CD4-positive, alpha-beta T cell treated with Interleukin-17A for 1 hour (primary cell): ENCODE measurements at regions not wholly inside any gene's neighbourhood (a gene's known extent, or its start where the extent isn't known, plus 50 kb on each side); places are given as distances from the start of the nearest gene placed in this dataset.

ENCODE experiments used
- DNase-seq: peaks from one replicate; pipeline ENCODE4 v3.0.0-alpha.2; 2020

GRCh38 chr9:126154869-126155268 lies 171.8 kb upstream of the MVB12B start:
- DNase-seq, result no peak

DNA sequence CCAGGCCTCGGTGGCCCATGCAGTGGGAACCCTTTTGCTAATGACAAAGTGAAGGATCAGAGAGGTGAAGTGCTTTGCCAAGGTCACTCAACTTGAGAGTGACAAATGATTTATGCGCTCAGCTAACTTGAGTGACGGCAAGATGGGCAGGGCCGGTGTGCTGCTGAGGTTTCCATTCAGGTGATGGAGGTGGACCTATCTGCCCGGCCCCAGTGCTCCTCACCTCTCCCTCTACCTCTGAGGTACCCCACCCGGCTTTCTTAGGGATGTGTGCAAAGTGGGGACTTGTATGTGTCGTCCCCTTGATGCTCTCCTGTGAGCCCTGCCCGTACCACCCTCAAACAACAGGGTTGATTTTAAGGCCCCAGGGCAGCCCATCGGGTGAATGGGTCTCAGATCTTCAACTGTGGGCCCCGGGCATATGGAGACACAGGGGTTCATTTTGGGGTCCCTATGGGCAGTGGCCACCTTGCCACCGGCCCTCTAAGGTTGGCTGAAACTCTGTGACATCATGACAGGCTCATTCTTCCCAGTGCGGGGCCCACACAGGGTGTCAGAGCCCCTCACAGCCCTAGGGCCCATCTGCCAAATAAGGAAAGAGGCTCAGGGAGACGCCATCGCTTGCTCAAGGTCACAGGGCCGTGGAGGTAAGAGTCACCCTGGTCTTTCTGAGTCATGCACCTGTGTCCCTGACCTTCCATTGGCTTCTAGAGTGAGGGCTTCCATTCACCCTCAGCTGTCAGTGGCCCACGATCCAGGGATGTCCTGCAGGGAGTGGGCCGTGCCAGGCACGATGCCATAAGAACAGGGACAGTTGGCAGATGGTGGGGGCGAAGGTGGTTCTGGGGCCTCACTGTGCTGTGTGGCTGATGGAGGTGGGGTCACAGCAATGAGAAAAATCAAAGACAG lies 170.6 kb upstream of the MVB12B start:
- no peak for DNase-seq

- DNase-seq, result no peak
These were observed 169.7 kb upstream of the MVB12B start for GRCh38 chr9:126156898-126157297.

- DNase-seq, result no peak
These were observed 169.2 kb upstream of the MVB12B start for GRCh38 chr9:126157423-126157822.

DNA sequence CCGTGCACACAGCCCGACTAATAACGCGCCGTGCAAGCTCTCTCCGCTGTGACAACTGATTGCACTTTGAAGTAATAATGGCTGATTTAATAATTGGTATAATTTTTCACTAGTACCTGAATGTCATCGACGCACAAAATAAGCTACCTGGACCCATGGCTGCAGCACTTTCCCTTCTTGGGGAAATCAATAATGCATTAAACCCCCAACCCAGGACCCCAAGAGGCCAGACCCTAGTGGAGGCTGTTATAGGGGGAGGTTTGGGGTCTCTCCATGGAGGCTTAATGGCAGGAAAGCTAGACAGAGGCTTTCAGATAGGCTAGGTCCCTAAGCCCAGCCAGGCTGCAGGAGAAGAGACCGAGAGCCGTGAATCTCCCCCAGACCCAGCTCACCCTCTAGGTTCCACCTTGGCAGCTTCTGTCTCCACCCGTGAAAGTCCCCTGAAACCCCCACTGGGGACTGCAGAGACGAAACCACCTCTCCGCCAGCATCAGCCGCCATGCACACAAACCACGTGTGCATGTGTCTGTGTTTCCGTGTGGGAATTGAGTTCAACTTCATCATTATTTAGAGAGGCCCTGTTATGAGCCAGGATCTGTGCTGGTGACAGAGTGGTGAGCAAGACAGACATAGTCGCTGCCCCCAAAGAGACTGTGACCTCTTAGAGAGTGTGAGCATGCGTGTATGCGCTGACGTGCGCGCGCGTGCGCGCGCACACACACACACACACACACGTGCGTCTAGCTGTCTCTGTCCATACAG lies 168.6 kb upstream of the MVB12B start:
- DNase-seq, result no peak

- DNase-seq, result no peak
These were observed 167.8 kb upstream of the MVB12B start for GRCh38 chr9:126158588-126159429.

- DNase-seq, result no peak
These were observed 167.1 kb upstream of the MVB12B start for GRCh38 chr9:126159430-126160060.

DNA sequence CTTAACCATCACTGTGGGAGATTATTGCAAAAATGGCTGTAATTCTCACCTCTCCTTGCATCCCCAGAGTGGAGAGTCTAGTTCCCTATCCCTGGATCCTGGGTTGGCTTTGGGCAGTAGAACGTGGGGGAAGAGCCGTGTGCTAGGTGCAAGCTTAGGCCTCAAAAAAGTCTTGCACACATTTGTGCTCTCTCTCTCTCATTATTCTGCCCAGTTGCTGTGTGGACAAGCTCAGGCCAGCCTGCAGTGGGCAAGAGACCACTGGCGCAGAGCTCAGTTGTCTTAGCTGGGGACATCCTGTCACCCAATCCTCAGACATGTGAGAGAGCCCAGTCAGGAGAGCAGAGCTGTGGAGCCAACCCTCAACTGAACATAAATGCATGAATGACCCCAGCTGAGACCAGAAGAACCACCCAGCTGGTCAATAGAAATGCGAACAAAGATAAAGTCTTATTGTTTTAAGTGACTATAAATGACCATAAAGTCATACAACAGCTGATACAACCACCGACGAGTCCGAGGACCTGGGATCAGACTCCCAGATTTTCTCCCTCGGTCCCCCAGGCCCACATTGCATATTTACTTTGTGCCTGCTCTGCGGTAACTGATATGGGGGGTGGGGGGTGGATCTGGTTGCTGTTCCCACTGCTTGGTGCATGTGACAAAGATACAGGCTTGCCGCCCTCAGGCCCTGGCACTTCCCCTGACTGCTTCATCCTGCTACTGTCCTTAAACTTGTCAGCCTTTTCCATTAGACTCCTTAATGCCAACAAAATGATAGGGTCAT lies 166.4 kb upstream of the MVB12B start:
- DNase-seq, result no peak

DNA sequence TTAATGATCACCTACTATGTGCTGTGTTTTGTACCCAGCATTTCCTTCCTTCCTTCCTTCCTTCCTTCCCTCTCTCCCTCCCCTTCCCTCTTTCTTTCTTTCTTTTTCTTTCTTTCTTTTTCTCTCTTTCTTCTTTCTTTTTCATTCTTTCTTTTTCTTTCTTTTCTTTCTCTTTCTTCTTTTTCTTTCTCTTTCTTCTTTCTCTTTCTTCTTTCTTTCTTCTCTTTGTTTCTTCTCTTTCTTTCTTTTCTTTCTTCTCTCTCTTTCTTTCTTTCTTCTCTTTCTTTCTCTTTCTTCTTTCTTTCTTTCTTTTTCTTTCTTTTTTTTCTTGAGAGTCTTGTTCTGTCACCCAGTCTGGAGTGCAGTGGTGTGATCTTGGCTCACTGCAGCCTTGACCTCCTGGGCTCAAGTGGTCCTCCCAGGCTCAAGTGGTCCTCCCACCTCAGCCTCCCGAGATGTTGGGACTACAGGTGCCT lies 165.7 kb upstream of the MVB12B start:
- no peak for DNase-seq

DNA sequence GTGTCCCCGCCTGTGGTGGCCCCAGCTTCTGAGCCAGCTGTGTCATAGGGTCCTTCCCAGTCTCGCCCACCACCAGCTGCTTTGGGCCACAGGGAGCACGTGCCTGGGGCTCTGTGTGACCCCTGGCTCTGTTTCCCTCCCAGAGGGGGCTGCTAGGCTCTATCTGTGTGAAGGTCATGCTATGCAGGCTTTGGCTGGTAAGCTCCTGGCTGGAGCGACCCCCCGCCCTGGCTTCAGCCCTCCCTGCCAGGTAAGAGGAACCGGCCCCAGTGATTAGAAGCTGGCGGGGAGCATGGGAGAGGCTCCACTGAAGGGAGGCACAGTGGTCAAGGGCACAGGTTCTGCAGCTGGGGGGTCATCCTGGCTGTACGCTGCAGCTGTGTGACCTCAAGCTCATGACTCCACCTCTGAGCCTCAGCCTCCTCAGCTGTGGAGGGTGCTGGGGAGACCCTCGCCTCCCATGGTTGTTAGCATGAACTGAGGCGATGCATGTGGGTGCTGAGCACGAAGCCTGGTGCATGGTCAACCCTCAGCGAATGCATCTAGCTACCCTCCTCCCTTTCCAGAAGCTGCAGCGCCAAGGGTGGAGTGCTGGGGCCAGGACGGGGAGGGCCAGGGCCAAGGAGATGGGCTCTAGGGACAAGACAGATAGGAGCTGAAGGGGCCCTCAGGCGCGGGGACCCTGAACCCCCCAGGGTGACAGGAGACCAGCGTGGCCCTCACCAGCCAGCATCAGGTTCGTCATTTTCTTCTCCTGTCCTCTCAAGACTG lies 163.8 kb upstream of the MVB12B start:
- no peak for DNase-seq

GRCh38 chr9:126164796-126165525 lies 161.7 kb upstream of the MVB12B start:
- DNase-seq, result no peak

- DNase-seq, result no peak
These were observed 160.9 kb upstream of the MVB12B start for GRCh38 chr9:126165755-126166154.

- no peak for DNase-seq
These were observed 160.3 kb upstream of the MVB12B start for GRCh38 chr9:126166291-126166690.

DNA sequence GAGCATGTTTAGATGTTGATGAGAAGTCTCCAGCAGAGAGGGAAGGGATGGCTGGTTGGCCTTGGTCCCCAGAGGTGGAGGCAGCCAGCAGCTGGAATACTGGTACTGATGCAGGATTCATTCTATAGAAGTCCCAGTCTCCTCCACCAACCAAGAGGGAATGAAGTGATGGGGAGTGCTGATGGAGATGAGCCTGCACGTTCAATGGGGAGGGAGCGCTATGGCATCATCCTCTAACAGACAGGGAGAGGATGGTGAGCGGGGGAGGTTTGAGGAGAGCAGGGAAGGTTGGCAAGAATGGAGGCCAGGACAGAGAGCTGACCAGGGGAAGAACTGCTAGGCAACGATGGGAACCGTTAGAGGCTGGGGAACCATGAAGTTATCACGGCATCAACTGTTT lies 159.8 kb upstream of the MVB12B start:
- no peak for DNase-seq

DNA sequence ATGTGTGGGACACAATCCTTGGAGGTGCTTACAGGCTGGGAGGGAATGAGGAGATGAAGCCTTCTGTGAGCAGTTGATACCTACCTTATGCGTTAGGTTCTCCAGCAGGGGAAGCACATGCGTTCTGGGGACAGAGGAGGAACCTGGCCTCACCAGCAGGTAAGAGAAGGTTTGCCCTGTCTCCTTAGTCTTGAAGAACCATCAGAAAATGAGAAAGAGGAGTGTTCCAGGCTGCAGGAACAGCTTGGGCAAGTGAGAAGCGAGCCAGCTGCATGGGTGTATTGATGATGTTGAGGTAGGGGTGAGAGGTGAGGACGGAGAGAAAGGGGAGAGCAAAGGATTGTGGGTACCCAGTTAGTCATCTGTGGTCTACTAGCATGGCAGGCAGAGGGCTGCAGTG lies 156.9 kb upstream of the MVB12B start:
- DNase-seq, result no peak

DNA sequence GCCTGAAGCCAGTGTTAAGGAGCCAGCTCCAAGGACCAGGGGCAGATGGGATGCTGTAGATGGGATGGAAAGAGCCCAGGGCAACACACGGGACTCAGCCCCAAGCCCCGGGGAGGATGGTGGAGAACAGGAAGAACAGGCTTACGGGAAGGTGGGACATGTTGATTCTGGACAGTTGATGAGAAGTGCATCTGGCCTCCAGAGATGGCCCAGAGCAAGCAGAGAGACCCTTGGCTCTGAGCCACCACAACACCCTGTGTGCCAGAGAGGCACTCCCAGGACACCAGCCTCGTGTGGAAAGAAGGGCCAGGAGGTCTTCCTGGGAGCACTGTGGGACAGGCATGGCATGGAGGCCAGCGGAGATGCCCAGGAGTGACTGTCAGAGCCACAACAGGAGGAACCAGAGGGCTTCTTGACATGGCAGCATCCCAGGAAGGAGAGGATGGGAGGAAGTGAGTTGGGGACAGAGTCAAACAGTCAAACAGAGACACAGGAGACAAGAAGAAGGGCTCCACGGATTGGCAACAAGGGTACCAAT lies 156.3 kb upstream of the MVB12B start:
- DNase-seq, result no peak

DNA sequence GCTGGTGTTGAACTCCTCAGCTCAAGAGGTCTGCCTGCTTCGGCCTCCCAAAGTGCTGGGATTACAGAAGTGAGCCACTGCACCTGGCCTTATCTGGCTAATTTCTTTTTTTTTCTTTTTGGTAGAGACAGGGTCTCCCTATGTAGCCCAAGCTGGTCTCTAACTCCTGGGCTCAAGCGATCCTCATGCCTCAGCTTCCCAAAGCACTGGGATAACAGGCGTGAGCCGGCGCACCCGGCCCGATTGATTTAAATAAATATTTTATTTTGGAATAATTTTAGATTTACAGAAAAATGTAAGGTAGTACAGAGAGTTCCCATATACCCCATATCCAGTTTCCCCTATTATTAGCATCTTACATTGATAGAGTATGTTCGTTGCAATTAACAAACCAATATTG lies 155.0 kb upstream of the MVB12B start:
- DNase-seq, result no peak

- no peak for DNase-seq
These were observed 153.2 kb upstream of the MVB12B start for GRCh38 chr9:126173401-126173800.

DNA sequence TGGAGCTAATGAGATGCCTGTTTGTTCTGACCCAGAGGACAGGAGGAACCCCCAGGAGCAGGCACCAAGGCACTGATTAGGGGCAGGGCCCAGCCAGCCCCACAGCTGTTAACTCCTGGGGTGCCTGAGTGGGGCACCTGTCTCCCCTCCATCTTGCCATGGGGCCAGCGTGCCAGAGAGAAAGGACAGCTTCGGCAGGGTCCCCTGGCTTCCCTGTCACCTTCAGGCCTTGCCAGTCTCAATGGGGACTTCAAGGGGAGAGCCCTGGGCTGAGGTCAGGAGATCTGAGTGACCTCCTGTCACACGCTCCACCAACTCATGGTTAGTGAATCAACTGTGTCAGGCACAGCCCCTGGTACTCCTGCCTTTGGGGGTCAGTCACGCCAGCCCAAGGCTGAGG lies 152.7 kb upstream of the MVB12B start:
- no peak for DNase-seq

DNA sequence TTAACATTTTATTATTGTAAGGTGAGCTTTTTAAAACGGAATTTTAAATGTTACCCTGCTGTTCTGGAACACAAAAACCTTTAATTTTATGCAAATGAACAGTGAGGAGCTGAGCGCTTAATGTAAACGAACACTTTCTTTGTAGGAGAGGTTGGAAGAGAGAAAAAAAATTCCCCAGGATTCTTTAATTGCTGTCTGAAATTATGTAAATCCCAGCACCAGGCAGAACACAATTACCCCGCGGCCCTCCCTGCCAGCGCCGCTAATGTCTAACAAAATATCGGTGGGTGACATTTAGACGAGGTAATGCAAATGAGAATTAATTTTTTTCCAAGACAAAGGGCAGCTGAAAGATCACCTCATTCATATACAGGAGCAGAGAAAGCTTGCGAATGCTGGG lies 143.4 kb upstream of the MVB12B start:
- no peak for DNase-seq
